ENCODE measurements at regions not wholly inside any gene's neighbourhood (a gene's known extent, or its start where the extent isn't known, plus 50 kb on each side); places are given as distances from the start of the nearest gene placed in this dataset.

DNA sequence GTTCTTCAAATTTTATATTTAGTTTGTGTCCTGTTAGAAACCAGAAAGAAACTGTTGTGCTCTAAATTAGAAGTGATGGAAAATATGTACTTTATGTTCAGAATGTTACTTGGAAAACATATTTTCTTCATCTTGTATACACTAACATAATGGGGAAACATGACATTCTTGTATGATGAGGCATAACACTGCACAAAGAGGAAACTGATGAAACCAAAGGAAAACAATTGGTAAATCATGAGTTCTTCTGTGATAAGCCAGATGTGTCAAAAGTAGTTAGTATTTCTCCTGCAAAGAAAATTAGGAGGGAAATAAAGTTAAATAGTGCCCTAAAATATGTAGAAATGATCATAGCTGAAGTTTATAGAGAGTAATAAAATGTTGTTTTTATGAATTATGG, 111.1 kb upstream of the FBN2 start:
- peak; percentile 90 for DNase-seq (ENCODE audit: low read depth)
- H3K4me3 ChIP-seq (ENCODE audit: low read depth, low read length): no peak overlapping the region
- TF ChIP-seq, protein P1, sequence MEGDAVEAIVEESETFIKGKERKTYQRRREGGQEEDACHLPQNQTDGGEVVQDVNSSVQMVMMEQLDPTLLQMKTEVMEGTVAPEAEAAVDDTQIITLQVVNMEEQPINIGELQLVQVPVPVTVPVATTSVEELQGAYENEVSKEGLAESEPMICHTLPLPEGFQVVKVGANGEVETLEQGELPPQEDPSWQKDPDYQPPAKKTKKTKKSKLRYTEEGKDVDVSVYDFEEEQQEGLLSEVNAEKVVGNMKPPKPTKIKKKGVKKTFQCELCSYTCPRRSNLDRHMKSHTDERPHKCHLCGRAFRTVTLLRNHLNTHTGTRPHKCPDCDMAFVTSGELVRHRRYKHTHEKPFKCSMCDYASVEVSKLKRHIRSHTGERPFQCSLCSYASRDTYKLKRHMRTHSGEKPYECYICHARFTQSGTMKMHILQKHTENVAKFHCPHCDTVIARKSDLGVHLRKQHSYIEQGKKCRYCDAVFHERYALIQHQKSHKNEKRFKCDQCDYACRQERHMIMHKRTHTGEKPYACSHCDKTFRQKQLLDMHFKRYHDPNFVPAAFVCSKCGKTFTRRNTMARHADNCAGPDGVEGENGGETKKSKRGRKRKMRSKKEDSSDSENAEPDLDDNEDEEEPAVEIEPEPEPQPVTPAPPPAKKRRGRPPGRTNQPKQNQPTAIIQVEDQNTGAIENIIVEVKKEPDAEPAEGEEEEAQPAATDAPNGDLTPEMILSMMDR (conservative IDR thresholded peaks at IDR 0.05; ENCODE audit: low read depth, low read length): no peak

DNA sequence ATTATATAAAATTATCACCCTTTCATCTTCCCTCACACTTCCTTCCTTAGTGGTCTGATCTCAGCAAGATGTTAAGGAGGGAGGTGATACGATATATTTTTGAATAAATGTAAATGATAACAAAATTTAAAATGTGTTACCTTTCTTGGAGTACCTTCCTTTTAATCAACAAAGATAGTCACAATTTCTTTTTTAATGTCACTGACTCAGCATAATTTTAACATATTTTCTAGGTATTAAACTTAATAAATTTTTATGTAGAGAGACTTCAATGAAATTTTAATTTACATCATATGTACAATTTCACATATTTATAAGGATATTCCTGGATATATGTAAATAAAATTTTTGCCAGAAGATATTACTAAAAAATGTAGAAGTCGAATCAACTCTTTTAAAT, 125.0 kb upstream of the FBN2 start:
- DNase-seq (ENCODE audit: low read depth): no peak
- no peak overlapping the region for H3K4me3 ChIP-seq (ENCODE audit: low read depth, low read length)
- TF ChIP-seq, protein P1 (conservative IDR thresholded peaks at IDR 0.05; ENCODE audit: low read depth, low read length): no peak

DNA sequence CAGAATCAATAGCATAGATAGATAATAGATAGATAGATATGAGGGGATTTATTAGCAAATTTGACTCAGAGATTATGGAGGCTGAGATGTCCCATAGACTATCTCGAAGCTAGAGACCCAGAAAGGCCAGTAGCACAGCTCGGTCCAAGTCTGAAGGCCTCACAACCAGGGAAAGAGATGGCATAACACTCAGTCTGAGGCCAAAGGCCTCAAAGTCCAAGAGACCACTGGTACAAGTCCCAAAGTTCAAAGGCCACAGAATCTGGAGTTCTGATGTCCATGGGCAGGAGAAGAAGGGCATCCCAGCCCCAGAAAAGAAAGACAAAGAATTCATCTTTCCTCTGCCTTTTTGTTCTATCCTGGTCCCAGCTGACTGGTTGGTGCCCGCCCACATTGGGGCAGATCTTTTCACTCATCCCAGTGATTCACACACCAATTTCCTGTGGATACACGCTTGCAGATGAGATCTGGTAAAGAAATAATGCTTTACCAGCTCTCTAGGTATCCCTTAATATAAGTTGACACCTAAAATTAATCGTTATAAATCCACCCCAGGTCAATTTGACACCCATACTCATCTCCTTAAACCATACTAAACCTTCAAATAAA, 127.8 kb upstream of the FBN2 start:
- TF ChIP-seq, protein P1 (conservative IDR thresholded peaks at IDR 0.05; ENCODE audit: low read depth, low read length): no peak
- no peak overlapping the region for H3K4me3 ChIP-seq (ENCODE audit: low read depth, low read length)
- DNase-seq (ENCODE audit: low read depth): no peak

DNA sequence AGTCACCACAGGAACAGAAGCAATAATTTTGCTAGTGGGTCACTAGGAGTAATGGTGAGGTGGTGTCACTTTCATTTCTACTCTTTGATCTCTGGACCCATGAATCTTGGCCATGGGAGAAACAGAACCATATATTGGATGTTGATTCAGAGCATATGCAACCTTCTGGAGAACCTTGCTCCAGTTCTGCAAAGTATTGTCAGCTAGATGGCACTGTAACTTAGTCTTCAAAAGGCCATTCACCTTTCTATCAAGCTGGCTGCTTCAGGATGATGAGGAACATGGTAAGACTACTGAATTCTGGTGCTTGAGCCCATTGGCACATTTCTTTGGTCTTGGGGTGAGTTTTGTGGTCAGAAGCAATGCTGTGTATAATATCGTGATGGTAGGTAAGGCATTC, 129.1 kb upstream of the FBN2 start:
- TF ChIP-seq, protein P1 (conservative IDR thresholded peaks at IDR 0.05; ENCODE audit: low read depth, low read length): peak; percentile 53
- H3K4me3 ChIP-seq (ENCODE audit: low read depth, low read length): no peak overlapping the region
- peak; percentile 54 for DNase-seq (ENCODE audit: low read depth)

DNA sequence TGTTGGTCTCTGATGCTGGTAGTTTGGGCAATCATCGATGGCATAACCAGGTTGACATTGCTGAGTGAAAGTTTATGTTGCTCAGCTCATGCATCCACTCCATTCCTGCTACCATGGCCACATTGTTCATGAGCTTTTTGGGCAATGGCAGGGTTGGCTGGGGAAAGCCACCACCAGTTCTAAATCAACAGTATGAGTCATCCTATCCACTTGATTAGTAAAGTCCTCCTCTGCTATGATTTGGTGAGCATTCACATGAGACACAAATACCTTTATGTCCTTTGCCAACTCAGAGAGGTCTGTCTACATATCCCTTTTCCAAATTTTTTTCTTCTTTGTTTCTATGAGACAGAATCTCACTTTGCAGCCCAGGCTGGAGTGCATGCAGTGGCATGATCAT, 129.7 kb upstream of the FBN2 start:
- TF ChIP-seq, protein P1 (conservative IDR thresholded peaks at IDR 0.05; ENCODE audit: low read depth, low read length): no peak
- no peak overlapping the region for H3K4me3 ChIP-seq (ENCODE audit: low read depth, low read length)
- DNase-seq (ENCODE audit: low read depth): no peak

DNA sequence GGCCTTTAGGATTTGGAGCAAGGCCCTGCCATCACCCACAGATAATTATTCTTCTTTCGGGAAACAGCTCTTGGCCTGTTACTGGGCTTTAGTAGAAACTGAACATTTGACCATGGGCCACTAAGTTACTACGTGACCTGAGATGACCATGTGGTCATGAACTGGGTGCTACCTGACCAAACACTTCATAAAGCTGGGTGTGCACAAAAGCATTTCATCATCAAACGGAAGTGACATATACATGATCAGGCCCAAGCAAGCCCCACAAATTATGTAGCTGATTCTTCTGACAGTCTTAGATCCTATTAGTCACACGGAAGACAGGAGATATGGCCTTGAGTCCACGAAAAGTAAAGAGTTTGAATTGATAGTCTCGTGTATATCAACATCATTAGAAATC, 130.9 kb upstream of the FBN2 start:
- DNase-seq (ENCODE audit: low read depth): no peak
- TF ChIP-seq, protein P1 (conservative IDR thresholded peaks at IDR 0.05; ENCODE audit: low read depth, low read length): no peak
- H3K4me3 ChIP-seq (ENCODE audit: low read depth, low read length): no peak overlapping the region

DNA sequence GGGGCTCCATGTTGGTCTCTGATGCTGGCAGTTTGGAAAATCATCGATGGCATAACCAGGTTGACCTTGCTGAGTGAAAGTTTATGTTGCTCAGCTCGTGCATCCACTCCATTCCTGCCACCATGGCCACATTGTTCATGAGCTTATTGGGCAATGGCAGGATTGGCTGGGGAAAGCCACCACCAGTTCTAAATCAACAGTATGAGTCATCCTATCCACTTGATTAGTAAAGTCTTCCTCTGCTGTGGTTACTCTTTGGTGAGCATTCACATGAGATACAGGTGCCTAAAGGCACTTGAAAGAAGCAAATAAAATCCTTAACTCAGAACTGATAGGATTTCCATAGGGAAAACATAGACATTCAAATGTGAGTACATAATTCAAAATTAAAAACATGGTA, 131.8 kb upstream of the FBN2 start:
- TF ChIP-seq, protein P1 (conservative IDR thresholded peaks at IDR 0.05; ENCODE audit: low read depth, low read length): no peak
- peak; percentile 42 for DNase-seq (ENCODE audit: low read depth)
- H3K4me3 ChIP-seq (ENCODE audit: low read depth, low read length): no peak overlapping the region

All from choroid plexus epithelial cell (primary cell).